GM12891 (cell line): ENCODE measurements at regions not wholly inside any gene's neighbourhood (a gene's known extent, or its start where the extent isn't known, plus 50 kb on each side); places are given as distances from the start of the nearest gene placed in this dataset.

Experiments used
- POLR2A ChIP-seq: IDR thresholded peaks from 2 replicates; pipeline ENCODE4 v1.6.1; 2011; ENCODE audit warnings: low read depth, low read length, control low read depth
- POLR2AphosphoS5 ChIP-seq: IDR thresholded peaks from 2 replicates; pipeline ENCODE4 v1.6.1; 2011; ENCODE audit warnings: low read depth, low read length, control low read depth
- SPI1 ChIP-seq: IDR thresholded peaks from 2 replicates; pipeline ENCODE4 v1.6.1; 2011; ENCODE audit warnings: low read depth, low read length, control low read depth
- TAF1 ChIP-seq: IDR thresholded peaks from 2 replicates; pipeline ENCODE4 v1.6.1; 2011; ENCODE audit warnings: low read depth, low read length, control low read depth

GRCh38 chr9:13719981-13720676 lies 440.6 kb upstream of the MPDZ start:
- TF ChIP-seq POLR2AphosphoS5: no peak
- no peak for TF ChIP-seq POLR2A
- no peak for TF ChIP-seq SPI1
- no peak for TF ChIP-seq TAF1
